HCT116 (cell line): ENCODE measurements at regions not wholly inside any gene's neighbourhood (a gene's known extent, or its start where the extent isn't known, plus 50 kb on each side); places are given as distances from the start of the nearest gene placed in this dataset.

ENCODE experiments used
- ATAC-seq: fragments of 200-7000 bp; cut with Tn5 transposase; 2 replicates; pipeline ENCODE4 v1.9.1; 2020; ENCODE audit warnings: mild to moderate bottlenecking, moderate library complexity
- BruUV-seq: library from RNA; stranded (reverse); fragments of 400-500 nt; replicated peaks from 2 replicates; lab custom pipeline; 2021; lab: Mats Ljungman, UMichigan
- CTCF ChIA-PET: fragments of 300-600 bp; sonication (Branson Sonifier 250); formaldehyde crosslinking; loops from one replicate; lab custom pipeline; 2021; ENCODE audit warnings: antibody characterized with exemption; lab: Charles Lee
- POLR2A ChIA-PET: fragments of 300-600, 350-600 bp; sonication (Branson Sonifier 250); formaldehyde crosslinking; loops from one replicate; lab custom pipeline; 2021; ENCODE audit warnings: antibody characterized with exemption; lab: Charles Lee
- RAD21 ChIA-PET, 2 experiments: fragments of 300-600 bp; sonication (Branson Sonifier 250); formaldehyde crosslinking; loops; one replicate each; lab custom pipeline; 2023; ENCODE audit warnings: low total read pairs in 2 of 2; ENCODE audit not compliant: uncharacterized antibody in 2 of 2, unreplicated experiment in 2 of 2, low non-redundant PET in 1 of 2; lab: Charles Lee
- DNase-seq: peaks from one replicate; pipeline ENCODE4 v3.0.0-alpha.2; 2010; ENCODE audit warnings: low read depth, low spot score
- H2AFZ ChIP-seq: fragments of 200-600 bp; shearing (Covaris generic), sonication (generic); 2 replicates; pipeline ENCODE4 v1.6.1; 2017; ENCODE audit warnings: low read depth, mixed run types, mixed read lengths, antibody characterized with exemption, low read length; ENCODE audit not compliant: poor library complexity, severe bottlenecking
- H3K27ac ChIP-seq: 2 replicates; pipeline ENCODE4 v1.5.1; 2012; ENCODE audit warnings: low read depth, low read length
- H3K27me3 ChIP-seq: fragments of 200-600 bp; sonication (generic); 2 replicates; pipeline ENCODE4 v1.6.1; 2016; ENCODE audit warnings: mixed run types, low read length, mixed read lengths; ENCODE audit not compliant: insufficient read depth
- H3K36me3 ChIP-seq, 2 experiments: fragments of 200-500 bp in 1 of 2; fragments of 200-600 bp in 1 of 2; sonication (Bioruptor generic) in 1 of 2; sonication (generic) in 1 of 2; 2 replicates each; pipeline versions ENCODE4 v1.5.1 to v1.6.1; 2014 to 2016; ENCODE audit warnings: low read length in 2 of 2, inconsistent platforms in 1 of 2, mixed read lengths in 1 of 2, mixed run types in 1 of 2; ENCODE audit not compliant: insufficient read depth in 2 of 2, control insufficient read depth in 1 of 2
- H3K4me1 ChIP-seq, 2 experiments: fragments of 200-600 bp in 1 of 2; sonication (generic) in 1 of 2; 2 replicates each; pipeline versions ENCODE4 v1.5.1 to v1.6.1; 2012 to 2017; ENCODE audit warnings: low read length in 2 of 2, inconsistent platforms in 1 of 2, mild to moderate bottlenecking in 1 of 2, mixed read lengths in 1 of 2, mixed run types in 1 of 2, moderate library complexity in 1 of 2; ENCODE audit not compliant: insufficient read depth in 2 of 2, control insufficient read depth in 1 of 2
- H3K4me2 ChIP-seq: fragments of 200-600 bp; sonication (generic); 2 replicates; pipeline ENCODE4 v1.6.1; 2017; ENCODE audit warnings: mixed run types, low read length, mixed read lengths
- H3K4me3 ChIP-seq, 2 experiments: fragments of 200-600 bp in 1 of 2; sonication (generic) in 1 of 2; replicated peaks in 1 of 2; 2 replicates each; pipeline ENCODE4 v1.5.1; 2011 to 2016; ENCODE audit warnings: low read length in 2 of 2, control low read depth in 1 of 2, low read depth in 1 of 2, mild to moderate bottlenecking in 1 of 2, mixed read lengths in 1 of 2, mixed run types in 1 of 2
- H3K79me2 ChIP-seq: fragments of 200-600 bp; sonication (generic); 2 replicates; pipeline ENCODE4 v1.6.1; 2017; ENCODE audit warnings: mild to moderate bottlenecking, mixed run types, low read length, moderate library complexity, mixed read lengths; ENCODE audit not compliant: insufficient read depth
- H3K9ac ChIP-seq: fragments of 200-600 bp; sonication (generic); 2 replicates; pipeline ENCODE4 v1.6.1; 2016; ENCODE audit warnings: low read length, mixed read lengths
- H3K9me2 ChIP-seq: fragments of 200-600 bp; sonication (generic), shearing (Covaris generic); 2 replicates; pipeline ENCODE4 v1.6.1; 2017; ENCODE audit warnings: mixed run types, mild to moderate bottlenecking, moderate library complexity; ENCODE audit not compliant: insufficient read depth
- H3K9me3 ChIP-seq, 2 experiments: fragments of 200-500 bp in 1 of 2; fragments of 200-600 bp in 1 of 2; sonication (Bioruptor generic) in 1 of 2; sonication (generic) in 1 of 2; 2 replicates each; pipeline ENCODE4 v1.6.1; 2014 to 2017; ENCODE audit warnings: low read length in 2 of 2, mixed read lengths in 2 of 2, inconsistent platforms in 1 of 2, low read depth in 1 of 2, mild to moderate bottlenecking in 1 of 2, mixed run types in 1 of 2, moderate library complexity in 1 of 2; ENCODE audit not compliant: control insufficient read depth in 1 of 2, insufficient read depth in 1 of 2
- H4K20me1 ChIP-seq: fragments of 200-600 bp; sonication (generic), shearing (Covaris generic); 2 replicates; pipeline ENCODE4 v1.6.1; 2017; ENCODE audit warnings: mixed run types, mild to moderate bottlenecking, moderate library complexity; ENCODE audit not compliant: insufficient read depth
- CBX3 ChIP-seq: IDR thresholded peaks from 2 replicates; pipeline ENCODE4 v1.6.1; 2012; ENCODE audit warnings: low read depth
- CEBPB ChIP-seq: IDR thresholded peaks from 2 replicates; pipeline ENCODE4 v1.6.1; 2012; ENCODE audit warnings: low read depth
- EGR1 ChIP-seq: IDR thresholded peaks from 2 replicates; pipeline ENCODE4 v1.6.1; 2012; ENCODE audit warnings: low read depth
- ELF1 ChIP-seq: IDR thresholded peaks from 2 replicates; pipeline ENCODE4 v1.6.1; 2012; ENCODE audit warnings: low read depth, borderline replicate concordance
- EZH2 ChIP-seq: fragments of 200-600 bp; sonication (generic); IDR thresholded peaks from 2 replicates; pipeline ENCODE4 v1.6.1; 2017; ENCODE audit warnings: antibody characterized with exemption, mixed run types
- FOSL1 ChIP-seq: IDR thresholded peaks from 2 replicates; pipeline ENCODE4 v1.6.1; 2012; ENCODE audit warnings: low read depth
- JUND ChIP-seq: IDR thresholded peaks from 2 replicates; pipeline ENCODE4 v1.6.1; 2012
- SIN3A ChIP-seq: IDR thresholded peaks from 2 replicates; pipeline ENCODE4 v1.6.1; 2012; ENCODE audit warnings: low read depth
- SP1 ChIP-seq: IDR thresholded peaks from 2 replicates; pipeline ENCODE4 v1.6.1; 2012; ENCODE audit warnings: low read depth
- SRF ChIP-seq: IDR thresholded peaks from 2 replicates; pipeline ENCODE4 v1.6.1; 2012; ENCODE audit warnings: low read depth
- ZNF274 ChIP-seq: fragments of 200-500 bp; sonication (Bioruptor generic); IDR thresholded peaks from 2 replicates; pipeline ENCODE4 v1.6.1; 2014; ENCODE audit warnings: mild to moderate bottlenecking, low read depth, low read length, inconsistent platforms
- intact Hi-C: fragments of 100-400 bp; cut with micrococcal nuclease; formaldehyde crosslinking; loops from 2 replicates; pipeline ENCODE4 v1.10.0; 2022
- TF ChIP-seq, protein P1 (sequence below), 3 experiments: fragments of 200-600 bp in 1 of 3; sonication (generic) in 1 of 3; IDR thresholded peaks in 2 of 3; conservative IDR thresholded peaks in 1 of 3; 2 replicates each; pipeline ENCODE4 v1.5.1; 2012 to 2017; ENCODE audit warnings: low read depth in 2 of 3, low read length in 2 of 3, antibody characterized with exemption in 1 of 3, borderline replicate concordance in 1 of 3, control low read depth in 1 of 3, mild to moderate bottlenecking in 1 of 3, mixed read lengths in 1 of 3, mixed run types in 1 of 3, moderate library complexity in 1 of 3; ENCODE audit not compliant: insufficient read depth in 1 of 3
- TF ChIP-seq, protein P2 (sequence below): IDR thresholded peaks from 2 replicates; pipeline ENCODE4 v1.6.1; 2011; ENCODE audit warnings: mild to moderate bottlenecking, low read length, moderate library complexity; ENCODE audit not compliant: insufficient replicate concordance; ENCODE audit errors: extremely low read depth
- TF ChIP-seq, protein P3 (sequence below): IDR thresholded peaks from 2 replicates; pipeline ENCODE4 v1.6.1; 2012; ENCODE audit warnings: low read depth

DNA sequence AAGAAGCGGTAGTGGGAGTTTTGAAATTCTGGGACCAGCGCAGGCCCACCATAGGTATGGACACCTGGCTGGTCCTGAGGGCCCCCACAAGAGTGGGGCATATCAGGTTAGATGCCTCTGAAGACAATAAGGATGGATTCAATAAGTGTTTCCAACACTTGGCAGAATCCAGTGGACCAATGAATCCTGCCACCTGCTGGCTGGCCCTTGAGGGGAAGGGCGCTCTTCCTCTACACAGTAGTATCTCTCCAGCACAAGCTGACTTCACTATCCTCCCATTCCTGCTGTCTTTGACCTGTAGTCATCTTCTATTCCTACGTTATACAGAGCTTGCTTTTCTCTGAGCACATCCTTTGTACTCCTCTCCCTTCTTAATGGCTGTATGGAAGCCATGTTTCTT lies 199.7 kb upstream of the TSHZ3 start (continued):
- TF ChIP-seq, protein P1, sequence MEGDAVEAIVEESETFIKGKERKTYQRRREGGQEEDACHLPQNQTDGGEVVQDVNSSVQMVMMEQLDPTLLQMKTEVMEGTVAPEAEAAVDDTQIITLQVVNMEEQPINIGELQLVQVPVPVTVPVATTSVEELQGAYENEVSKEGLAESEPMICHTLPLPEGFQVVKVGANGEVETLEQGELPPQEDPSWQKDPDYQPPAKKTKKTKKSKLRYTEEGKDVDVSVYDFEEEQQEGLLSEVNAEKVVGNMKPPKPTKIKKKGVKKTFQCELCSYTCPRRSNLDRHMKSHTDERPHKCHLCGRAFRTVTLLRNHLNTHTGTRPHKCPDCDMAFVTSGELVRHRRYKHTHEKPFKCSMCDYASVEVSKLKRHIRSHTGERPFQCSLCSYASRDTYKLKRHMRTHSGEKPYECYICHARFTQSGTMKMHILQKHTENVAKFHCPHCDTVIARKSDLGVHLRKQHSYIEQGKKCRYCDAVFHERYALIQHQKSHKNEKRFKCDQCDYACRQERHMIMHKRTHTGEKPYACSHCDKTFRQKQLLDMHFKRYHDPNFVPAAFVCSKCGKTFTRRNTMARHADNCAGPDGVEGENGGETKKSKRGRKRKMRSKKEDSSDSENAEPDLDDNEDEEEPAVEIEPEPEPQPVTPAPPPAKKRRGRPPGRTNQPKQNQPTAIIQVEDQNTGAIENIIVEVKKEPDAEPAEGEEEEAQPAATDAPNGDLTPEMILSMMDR (IDR thresholded peaks at IDR 0.05 in 2 of 3, conservative IDR thresholded peaks at IDR 0.05 in 1 of 3; ENCODE audit: borderline replicate concordance in 1 of 3, insufficient read depth in 1 of 3, low read depth in 2 of 3, low read length in 2 of 3) = no peak
- TF ChIP-seq EZH2 = no peak
- TF ChIP-seq ELF1 = no peak
- TF ChIP-seq SRF = no peak
- no peak for TF ChIP-seq EGR1
- no peak for TF ChIP-seq CBX3
- TF ChIP-seq FOSL1 = no peak
- TF ChIP-seq SIN3A = no peak
- no peak for TF ChIP-seq SP1
- TF ChIP-seq, protein P2, sequence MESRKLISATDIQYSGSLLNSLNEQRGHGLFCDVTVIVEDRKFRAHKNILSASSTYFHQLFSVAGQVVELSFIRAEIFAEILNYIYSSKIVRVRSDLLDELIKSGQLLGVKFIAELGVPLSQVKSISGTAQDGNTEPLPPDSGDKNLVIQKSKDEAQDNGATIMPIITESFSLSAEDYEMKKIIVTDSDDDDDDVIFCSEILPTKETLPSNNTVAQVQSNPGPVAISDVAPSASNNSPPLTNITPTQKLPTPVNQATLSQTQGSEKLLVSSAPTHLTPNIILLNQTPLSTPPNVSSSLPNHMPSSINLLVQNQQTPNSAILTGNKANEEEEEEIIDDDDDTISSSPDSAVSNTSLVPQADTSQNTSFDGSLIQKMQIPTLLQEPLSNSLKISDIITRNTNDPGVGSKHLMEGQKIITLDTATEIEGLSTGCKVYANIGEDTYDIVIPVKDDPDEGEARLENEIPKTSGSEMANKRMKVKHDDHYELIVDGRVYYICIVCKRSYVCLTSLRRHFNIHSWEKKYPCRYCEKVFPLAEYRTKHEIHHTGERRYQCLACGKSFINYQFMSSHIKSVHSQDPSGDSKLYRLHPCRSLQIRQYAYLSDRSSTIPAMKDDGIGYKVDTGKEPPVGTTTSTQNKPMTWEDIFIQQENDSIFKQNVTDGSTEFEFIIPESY = no peak

DNA sequence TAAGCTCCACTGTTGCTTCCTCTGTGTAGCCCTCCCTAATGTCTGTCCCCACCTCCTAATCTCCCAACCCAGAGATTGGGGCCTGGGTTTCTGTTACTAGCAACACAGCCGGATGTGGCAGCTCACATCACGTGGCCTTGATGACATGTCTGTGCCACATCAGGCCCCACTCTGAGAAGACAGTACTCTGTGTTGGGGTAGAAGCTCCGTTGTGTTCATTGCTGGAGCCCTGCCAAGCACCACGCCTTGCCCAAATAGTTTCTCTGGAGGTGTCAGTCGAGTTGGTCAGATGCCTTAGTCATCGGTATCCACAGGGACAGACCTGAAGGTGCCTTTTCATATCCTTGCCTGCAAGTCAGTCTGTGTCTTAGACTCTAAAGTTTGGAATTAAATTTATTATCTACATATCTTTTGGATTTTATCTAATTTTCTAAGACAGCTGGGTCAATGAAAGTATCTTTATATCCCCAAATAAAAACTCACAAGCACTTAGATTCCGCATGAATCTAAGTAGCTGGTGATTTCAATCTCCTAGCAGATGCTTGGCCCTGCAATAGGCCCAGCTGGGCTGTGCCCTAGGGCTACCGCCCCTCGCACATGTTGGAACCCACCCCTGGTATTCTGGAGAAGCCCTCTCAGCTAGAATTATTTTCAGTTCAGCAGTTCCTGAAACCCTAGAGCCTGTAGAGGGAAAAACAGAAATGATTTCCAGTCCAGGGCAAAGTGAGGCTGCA lies 204.0 kb upstream of the TSHZ3 start:
- CTCF ChIA-PET = no interaction called here
- H3K27me3 ChIP-seq = no peaks in the 10 kb centered on the region
- BruUV-seq = no TSS peak
- H3K9ac ChIP-seq = no peak overlapping the region
- H3K9me3 ChIP-seq = peaks cover 2 to 23% of the 10 kb centered on the region in 2 experiments; a peak in 2 of 4 replicates
- H3K79me2 ChIP-seq = no peaks in the 10 kb centered on the region
- no peak overlapping the region for H3K4me2 ChIP-seq
- H3K4me1 ChIP-seq = no peaks in the 10 kb centered on the region
- no peak overlapping the region for H3K27ac ChIP-seq
- H2AFZ ChIP-seq = no peak overlapping the region
- DNase-seq (no peak), ATAC-seq (no peak)
- intact Hi-C loops = no loop called here
- H3K9me2 ChIP-seq = no peaks in the 10 kb centered on the region
- H3K4me3 ChIP-seq = no peak overlapping the region
- no peaks in the 10 kb centered on the region for H4K20me1 ChIP-seq
- RAD21 ChIA-PET = no interaction called here
- H3K36me3 ChIP-seq = no peaks in the 10 kb centered on the region
- POLR2A ChIA-PET = no interaction called here
- TF ChIP-seq JUND = no peak
- no peak for TF ChIP-seq SP1
- TF ChIP-seq, protein P2 = no peak
- no peak for TF ChIP-seq CEBPB
- TF ChIP-seq, protein P3, sequence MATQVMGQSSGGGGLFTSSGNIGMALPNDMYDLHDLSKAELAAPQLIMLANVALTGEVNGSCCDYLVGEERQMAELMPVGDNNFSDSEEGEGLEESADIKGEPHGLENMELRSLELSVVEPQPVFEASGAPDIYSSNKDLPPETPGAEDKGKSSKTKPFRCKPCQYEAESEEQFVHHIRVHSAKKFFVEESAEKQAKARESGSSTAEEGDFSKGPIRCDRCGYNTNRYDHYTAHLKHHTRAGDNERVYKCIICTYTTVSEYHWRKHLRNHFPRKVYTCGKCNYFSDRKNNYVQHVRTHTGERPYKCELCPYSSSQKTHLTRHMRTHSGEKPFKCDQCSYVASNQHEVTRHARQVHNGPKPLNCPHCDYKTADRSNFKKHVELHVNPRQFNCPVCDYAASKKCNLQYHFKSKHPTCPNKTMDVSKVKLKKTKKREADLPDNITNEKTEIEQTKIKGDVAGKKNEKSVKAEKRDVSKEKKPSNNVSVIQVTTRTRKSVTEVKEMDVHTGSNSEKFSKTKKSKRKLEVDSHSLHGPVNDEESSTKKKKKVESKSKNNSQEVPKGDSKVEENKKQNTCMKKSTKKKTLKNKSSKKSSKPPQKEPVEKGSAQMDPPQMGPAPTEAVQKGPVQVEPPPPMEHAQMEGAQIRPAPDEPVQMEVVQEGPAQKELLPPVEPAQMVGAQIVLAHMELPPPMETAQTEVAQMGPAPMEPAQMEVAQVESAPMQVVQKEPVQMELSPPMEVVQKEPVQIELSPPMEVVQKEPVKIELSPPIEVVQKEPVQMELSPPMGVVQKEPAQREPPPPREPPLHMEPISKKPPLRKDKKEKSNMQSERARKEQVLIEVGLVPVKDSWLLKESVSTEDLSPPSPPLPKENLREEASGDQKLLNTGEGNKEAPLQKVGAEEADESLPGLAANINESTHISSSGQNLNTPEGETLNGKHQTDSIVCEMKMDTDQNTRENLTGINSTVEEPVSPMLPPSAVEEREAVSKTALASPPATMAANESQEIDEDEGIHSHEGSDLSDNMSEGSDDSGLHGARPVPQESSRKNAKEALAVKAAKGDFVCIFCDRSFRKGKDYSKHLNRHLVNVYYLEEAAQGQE = no peak
- TF ChIP-seq FOSL1 = no peak
- TF ChIP-seq ZNF274 = no peak
